IMR-90 (cell line): ENCODE measurements at regions not wholly inside any gene's neighbourhood (a gene's known extent, or its start where the extent isn't known, plus 50 kb on each side); places are given as distances from the start of the nearest gene placed in this dataset.

Experiments used
- BHLHE40 ChIP-seq: fragments of 150-350 bp; IDR thresholded peaks from 2 replicates; pipeline ENCODE4 v1.6.1; 2016; ENCODE audit warnings: mild to moderate bottlenecking, low read depth, low read length
- MAZ ChIP-seq: IDR thresholded peaks from 2 replicates; pipeline ENCODE4 v1.6.1; 2012; ENCODE audit warnings: low read depth, mild to moderate bottlenecking, low read length, improper control_type of control experiment, moderate library complexity, borderline replicate concordance
- MXI1 ChIP-seq: IDR thresholded peaks from 2 replicates; pipeline ENCODE4 v1.6.1; 2012; ENCODE audit warnings: low read depth, mild to moderate bottlenecking, low read length, moderate library complexity, borderline replicate concordance
- POLR2A ChIP-seq: IDR thresholded peaks from 2 replicates; pipeline ENCODE4 v1.6.1; 2012; ENCODE audit warnings: mild to moderate bottlenecking, low read depth, low read length
- RAD21 ChIP-seq: IDR thresholded peaks from 2 replicates; pipeline ENCODE4 v1.6.1; 2012; ENCODE audit warnings: low read length, improper control_type of control experiment
- RFX5 ChIP-seq: IDR thresholded peaks from 2 replicates; pipeline ENCODE4 v1.8.0; 2012; ENCODE audit warnings: low read depth, mild to moderate bottlenecking, low read length, moderate library complexity
- SMC3 ChIP-seq: fragments of 150-350 bp; IDR thresholded peaks from 2 replicates; pipeline ENCODE4 v1.6.1; 2016; ENCODE audit warnings: low read depth, mild to moderate bottlenecking, antibody characterized with exemption, low read length, moderate library complexity
- TF ChIP-seq, protein P1 (sequence below): conservative IDR thresholded peaks from 2 replicates; pipeline ENCODE4 v1.5.1; 2012; ENCODE audit warnings: mild to moderate bottlenecking, low read depth, low read length, improper control_type of control experiment

DNA sequence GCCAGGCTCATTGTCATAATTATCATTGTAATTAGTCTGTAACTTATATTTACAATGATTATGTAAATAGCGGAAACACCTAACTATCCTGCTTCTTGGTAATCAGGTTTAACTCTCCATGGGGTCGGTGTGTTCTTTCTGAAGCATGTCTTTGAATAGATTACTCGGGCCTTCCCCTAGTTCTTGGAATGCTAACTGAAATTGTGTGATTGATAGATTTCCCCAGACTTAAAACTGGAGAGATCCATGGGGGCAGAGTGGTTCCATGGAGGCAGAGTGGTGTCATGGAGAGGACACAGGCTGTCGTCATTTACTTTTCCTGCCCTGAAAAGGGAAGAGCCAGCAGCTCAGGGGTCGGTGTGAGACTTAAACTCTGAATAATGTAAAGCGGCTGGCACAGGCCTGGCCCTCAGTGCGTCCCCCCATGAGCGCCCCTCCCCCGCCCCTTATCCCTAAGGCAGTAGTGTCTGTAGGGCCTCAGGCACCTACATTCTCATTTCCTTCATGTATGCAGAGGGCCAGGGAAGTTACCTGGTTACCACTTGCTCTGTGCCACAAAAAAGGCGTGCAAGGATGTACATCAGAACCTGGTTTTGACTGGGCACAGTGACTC is 225.1 kb downstream of the TM9SF2 start:
- TF ChIP-seq, protein P1, sequence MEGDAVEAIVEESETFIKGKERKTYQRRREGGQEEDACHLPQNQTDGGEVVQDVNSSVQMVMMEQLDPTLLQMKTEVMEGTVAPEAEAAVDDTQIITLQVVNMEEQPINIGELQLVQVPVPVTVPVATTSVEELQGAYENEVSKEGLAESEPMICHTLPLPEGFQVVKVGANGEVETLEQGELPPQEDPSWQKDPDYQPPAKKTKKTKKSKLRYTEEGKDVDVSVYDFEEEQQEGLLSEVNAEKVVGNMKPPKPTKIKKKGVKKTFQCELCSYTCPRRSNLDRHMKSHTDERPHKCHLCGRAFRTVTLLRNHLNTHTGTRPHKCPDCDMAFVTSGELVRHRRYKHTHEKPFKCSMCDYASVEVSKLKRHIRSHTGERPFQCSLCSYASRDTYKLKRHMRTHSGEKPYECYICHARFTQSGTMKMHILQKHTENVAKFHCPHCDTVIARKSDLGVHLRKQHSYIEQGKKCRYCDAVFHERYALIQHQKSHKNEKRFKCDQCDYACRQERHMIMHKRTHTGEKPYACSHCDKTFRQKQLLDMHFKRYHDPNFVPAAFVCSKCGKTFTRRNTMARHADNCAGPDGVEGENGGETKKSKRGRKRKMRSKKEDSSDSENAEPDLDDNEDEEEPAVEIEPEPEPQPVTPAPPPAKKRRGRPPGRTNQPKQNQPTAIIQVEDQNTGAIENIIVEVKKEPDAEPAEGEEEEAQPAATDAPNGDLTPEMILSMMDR: no peak
- TF ChIP-seq RFX5 (no peak), POLR2A (no peak), RAD21 (no peak), BHLHE40 (no peak), MAZ (no peak), MXI1 (no peak), SMC3 (no peak)
